DOHH2 (cell line): ENCODE measurements at regions not wholly inside any gene's neighbourhood (a gene's known extent, or its start where the extent isn't known, plus 50 kb on each side); places are given as distances from the start of the nearest gene placed in this dataset.

Experiments used
- CTCF ChIP-seq: fragments of 200-600 bp; sonication (generic); IDR thresholded peaks from one replicate; pipeline ENCODE4 v1.5.1; 2014; ENCODE audit warnings: antibody characterized with exemption, mild to moderate bottlenecking, low read depth, low read length; ENCODE audit not compliant: poor library complexity, severe bottlenecking
- EZH2phosphoT487 ChIP-seq: fragments of 200-600 bp; sonication (generic); IDR thresholded peaks from 2 replicates; pipeline ENCODE4 v1.6.1; 2017; ENCODE audit warnings: borderline replicate concordance, mild to moderate bottlenecking, antibody characterized with exemption, low read length, moderate library complexity, mixed read lengths

GRCh38 chr11:15889363-15890030 is 466.8 kb downstream of the SOX6 start:
- TF ChIP-seq CTCF (no peak), EZH2phosphoT487 (no peak)
